ENCODE measurements at regions not wholly inside any gene's neighbourhood (a gene's known extent, or its start where the extent isn't known, plus 50 kb on each side); places are given as distances from the start of the nearest gene placed in this dataset.

DNA sequence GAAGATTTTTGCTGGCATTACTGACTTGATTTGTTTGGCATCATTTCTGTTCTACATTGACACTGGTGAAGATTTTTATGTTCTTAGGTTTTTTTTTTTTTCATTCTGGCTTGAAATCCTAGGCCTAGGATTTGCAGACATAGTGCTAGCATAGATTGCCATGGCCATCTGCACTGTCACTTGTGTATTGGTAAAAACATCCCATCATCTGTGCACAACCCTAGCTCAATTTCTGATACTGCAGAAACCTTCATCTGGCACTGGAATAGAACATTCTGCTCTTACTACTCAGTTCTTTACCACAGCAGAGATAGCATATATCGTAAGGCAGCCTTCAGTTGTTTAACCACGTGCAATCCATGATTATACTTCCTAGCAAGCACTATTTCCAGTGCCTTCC is 111.5 kb upstream of the IL15 start:
- TF ChIP-seq EZH2phosphoT487 (IDR thresholded peaks at IDR 0.05; ENCODE audit: borderline replicate concordance), result no peak
- no peak for TF ChIP-seq CTCF (conservative IDR thresholded peaks at IDR 0.05; ENCODE audit: low read length)

Data from Loucy (cell line).